ENCODE measurements at regions not wholly inside any gene's neighbourhood (a gene's known extent, or its start where the extent isn't known, plus 50 kb on each side); places are given as distances from the start of the nearest gene placed in this dataset.

DNA sequence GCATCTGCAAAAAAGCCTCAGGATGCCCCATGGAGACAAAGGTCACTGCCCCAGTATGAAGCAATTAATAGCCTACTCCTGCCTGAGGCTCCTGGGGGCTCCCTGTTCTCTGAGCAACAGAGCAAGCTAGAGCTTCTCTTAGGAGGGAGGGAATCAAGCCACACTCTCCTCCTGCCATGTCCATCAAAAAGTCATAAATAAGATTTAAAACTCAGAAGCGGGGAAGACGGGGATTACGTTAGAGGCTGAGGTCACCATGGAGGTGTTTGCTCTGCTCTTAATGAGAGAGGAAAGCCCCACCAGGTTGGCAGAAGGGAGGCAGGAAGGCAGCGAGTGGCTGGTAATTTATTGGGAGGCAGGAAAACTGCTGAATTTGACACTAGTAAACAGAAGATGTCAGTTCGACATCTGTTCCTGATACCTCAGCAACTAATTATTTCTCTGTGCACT, 98.4 kb upstream of the TNR start:
- TF ChIP-seq CTCF (IDR thresholded peaks at IDR 0.05), result no peak
- no peak for TF ChIP-seq POLR2A (IDR thresholded peaks at IDR 0.05)
